HG03565 (cell line): ENCODE measurements at regions not wholly inside any gene's neighbourhood (a gene's known extent, or its start where the extent isn't known, plus 50 kb on each side); places are given as distances from the start of the nearest gene placed in this dataset.
"Not testable (repeated sequence)": the region's sequence is repeated elsewhere in the genome, so short reads cannot be mapped to it uniquely, and the experiment has no call there.

ENCODE experiments used
- ATAC-seq: cut with Tn5 transposase; IDR thresholded peaks from one replicate; pipeline ENCODE4 v1.9.1; 2021; ENCODE audit warnings: mild to moderate bottlenecking, moderate library complexity; ENCODE audit not compliant: unreplicated experiment

GRCh38 chr13:24563087-24563486 lies 50.5 kb upstream of the PARP4 start:
- ATAC-seq: no peak

GRCh38 chr13:24563971-24564370 lies 51.4 kb upstream of the PARP4 start:
- not testable (repeated sequence) for ATAC-seq

GRCh38 chr13:24564881-24565280 lies 52.3 kb upstream of the PARP4 start:
- no peak for ATAC-seq

GRCh38 chr13:24567593-24567992 lies 55.0 kb upstream of the PARP4 start:
- not testable (repeated sequence) for ATAC-seq

- no peak for ATAC-seq
Measured at GRCh38 chr13:24574847-24575246, 62.3 kb upstream of the PARP4 start.

- not testable (repeated sequence) for ATAC-seq
Measured at GRCh38 chr13:24580315-24580714, 67.7 kb upstream of the PARP4 start.

GRCh38 chr13:24581578-24581977 lies 69.0 kb upstream of the PARP4 start:
- ATAC-seq: not testable (repeated sequence)

GRCh38 chr13:24591697-24592096 lies 79.1 kb upstream of the PARP4 start:
- not testable (repeated sequence) for ATAC-seq

- not testable (repeated sequence) for ATAC-seq
Measured at GRCh38 chr13:24597906-24598670, 82.1 kb upstream of the ATP12A start.

- ATAC-seq: not testable (repeated sequence)
Measured at GRCh38 chr13:24599019-24599791, 81.0 kb upstream of the ATP12A start.

- no peak for ATAC-seq
Measured at GRCh38 chr13:24605923-24606372, 74.3 kb upstream of the ATP12A start.

GRCh38 chr13:24606486-24607170 lies 73.6 kb upstream of the ATP12A start:
- ATAC-seq: no peak

- ATAC-seq: no peak
Measured at GRCh38 chr13:24610956-24611355, 69.3 kb upstream of the ATP12A start.

- no peak for ATAC-seq
Measured at GRCh38 chr13:24612726-24613125, 67.5 kb upstream of the ATP12A start.

GRCh38 chr13:24613128-24613527 lies 67.1 kb upstream of the ATP12A start:
- ATAC-seq: no peak

- ATAC-seq: no peak
Measured at GRCh38 chr13:24613755-24614154, 66.5 kb upstream of the ATP12A start.

GRCh38 chr13:24614306-24615080 lies 65.7 kb upstream of the ATP12A start:
- no peak for ATAC-seq

GRCh38 chr13:24615114-24615513 lies 65.1 kb upstream of the ATP12A start:
- ATAC-seq: no peak

GRCh38 chr13:24615911-24616472 lies 64.2 kb upstream of the ATP12A start:
- no peak for ATAC-seq

- ATAC-seq: no peak
Measured at GRCh38 chr13:24616514-24616913, 63.7 kb upstream of the ATP12A start.
